ACC112 (cell line): ENCODE measurements at regions not wholly inside any gene's neighbourhood (a gene's known extent, or its start where the extent isn't known, plus 50 kb on each side); places are given as distances from the start of the nearest gene placed in this dataset.
A peak's percentile ranks its signal among the peaks of the same experiment; 100 is the strongest.

Source experiments
- H2AFZ ChIP-seq: fragments of 200-600 bp; sonication (generic); one replicate; pipeline ENCODE4 v1.6.0; 2017; ENCODE audit warnings: antibody characterized with exemption, low read length; ENCODE audit not compliant: unreplicated experiment
- H3K27ac ChIP-seq: fragments of 200-600 bp; sonication (generic); 2 replicates; pipeline ENCODE4 v1.5.1; 2014; ENCODE audit warnings: low read depth, mild to moderate bottlenecking, antibody characterized with exemption, low read length, moderate library complexity
- H3K27me3 ChIP-seq: fragments of 200-600 bp; sonication (generic); 2 replicates; pipeline ENCODE4 v1.6.1; 2014; ENCODE audit warnings: mild to moderate bottlenecking, antibody characterized with exemption, low read length, moderate library complexity, mixed read lengths; ENCODE audit not compliant: insufficient read depth
- H3K36me3 ChIP-seq: fragments of 200-600 bp; sonication (generic); 2 replicates; pipeline ENCODE4 v1.6.1; 2016; ENCODE audit warnings: mild to moderate bottlenecking, antibody characterized with exemption, low read length, moderate library complexity, mixed read lengths; ENCODE audit not compliant: insufficient read depth
- H3K4me1 ChIP-seq: fragments of 200-600 bp; sonication (generic); one replicate; pipeline ENCODE4 v1.6.1; 2016; ENCODE audit warnings: low read length, mixed read lengths; ENCODE audit not compliant: insufficient read depth, unreplicated experiment, control insufficient read depth
- H3K4me3 ChIP-seq: fragments of 200-600 bp; sonication (generic); 2 replicates; pipeline ENCODE4 v1.5.1; 2014; ENCODE audit warnings: mild to moderate bottlenecking, low read depth, low read length
- H3K79me2 ChIP-seq: fragments of 200-600 bp; sonication (generic); one replicate; pipeline ENCODE4 v1.6.0; 2016; ENCODE audit warnings: low read length; ENCODE audit not compliant: control insufficient read depth, unreplicated experiment, insufficient read depth

DNA sequence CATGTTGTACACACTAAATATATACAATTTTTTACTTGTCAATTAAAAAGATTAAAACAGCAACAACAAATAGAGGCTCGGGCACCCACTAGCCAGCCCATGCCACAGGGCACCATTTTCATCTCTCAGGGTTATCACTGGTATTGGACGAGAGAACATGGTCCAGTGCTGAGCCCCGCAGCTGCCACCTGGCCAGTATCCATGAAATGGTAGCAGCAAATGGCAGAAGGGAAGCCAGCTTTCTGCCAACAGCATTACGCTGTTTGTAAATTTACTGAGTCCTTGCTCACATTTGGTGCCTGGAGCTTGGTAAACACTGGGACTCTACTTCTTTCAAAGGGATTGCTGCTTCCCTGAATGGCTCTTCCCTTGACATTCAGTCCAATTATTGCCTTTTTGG is 87.9 kb upstream of the WASF3 start:
- Histone ChIP-seq H3K27me3 (no peaks in the 10 kb centered on the region), H3K36me3 (no peaks in the 10 kb centered on the region), H3K27ac (no peak overlapping the region), H3K4me1 (no peaks in the 10 kb centered on the region), H2AFZ (no peak overlapping the region), H3K4me3 (no peak overlapping the region), H3K79me2 (no peaks in the 10 kb centered on the region)

DNA sequence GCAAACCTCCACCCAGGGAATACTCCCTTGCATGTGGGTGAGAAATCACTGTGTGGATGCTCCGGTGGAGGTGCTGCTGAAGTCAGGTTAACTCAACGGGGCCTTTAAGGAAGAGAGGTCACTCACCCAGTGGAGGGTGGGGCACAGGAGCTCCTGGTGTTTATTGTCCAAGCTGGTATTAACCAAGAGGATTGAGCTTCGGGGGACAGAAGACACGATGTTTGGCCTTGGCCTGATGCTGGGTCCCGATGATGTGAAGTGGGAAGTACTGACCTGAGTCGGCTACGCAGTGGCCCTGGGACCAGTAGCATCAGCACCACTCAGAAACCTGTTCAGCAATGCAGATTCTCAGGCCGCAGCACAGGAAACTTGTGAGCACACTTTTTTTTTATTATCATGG is 85.7 kb upstream of the WASF3 start:
- Histone ChIP-seq H3K27me3 (no peaks in the 10 kb centered on the region), H3K36me3 (no peaks in the 10 kb centered on the region), H3K79me2 (no peaks in the 10 kb centered on the region), H3K4me3 (no peak overlapping the region), H3K4me1 (no peaks in the 10 kb centered on the region), H3K27ac (no peak overlapping the region), H2AFZ (no peak overlapping the region)

DNA sequence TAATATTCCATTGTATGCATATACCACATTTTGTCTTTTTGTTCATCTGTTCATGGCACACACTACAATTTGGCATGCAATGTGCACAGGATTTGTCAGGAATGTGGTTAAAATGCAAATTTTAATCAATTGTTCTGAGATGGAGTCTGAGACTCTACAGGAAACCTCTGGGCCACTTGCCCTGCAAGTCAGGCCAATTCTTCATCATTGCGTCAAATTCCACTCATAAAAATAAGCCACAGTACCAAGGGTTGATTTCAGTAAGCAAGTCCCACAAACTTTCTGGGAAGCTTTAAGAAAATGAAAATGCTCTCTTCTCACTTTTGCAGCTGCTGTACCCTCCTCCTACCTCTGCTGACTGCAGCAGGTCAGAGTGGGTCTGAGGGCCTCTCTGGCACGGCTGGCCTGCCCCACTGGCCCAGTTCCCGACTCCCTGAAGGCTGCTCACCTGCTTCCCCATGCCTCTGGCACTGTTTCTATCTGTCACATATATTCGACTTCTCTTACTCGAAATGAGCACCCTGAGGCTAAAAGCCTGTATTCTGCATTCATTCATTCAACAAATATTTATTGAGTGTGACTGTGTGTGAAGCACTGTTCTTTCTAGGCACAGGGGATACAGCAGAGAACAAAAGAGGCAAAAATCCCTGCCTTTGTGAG is 83.8 kb upstream of the WASF3 start:
- Histone ChIP-seq H3K27me3 (no peaks in the 10 kb centered on the region), H3K36me3 (no peaks in the 10 kb centered on the region), H3K27ac (no peak overlapping the region), H3K4me3 (no peak overlapping the region), H3K4me1 (no peaks in the 10 kb centered on the region), H2AFZ (no peak overlapping the region), H3K79me2 (no peaks in the 10 kb centered on the region)

DNA sequence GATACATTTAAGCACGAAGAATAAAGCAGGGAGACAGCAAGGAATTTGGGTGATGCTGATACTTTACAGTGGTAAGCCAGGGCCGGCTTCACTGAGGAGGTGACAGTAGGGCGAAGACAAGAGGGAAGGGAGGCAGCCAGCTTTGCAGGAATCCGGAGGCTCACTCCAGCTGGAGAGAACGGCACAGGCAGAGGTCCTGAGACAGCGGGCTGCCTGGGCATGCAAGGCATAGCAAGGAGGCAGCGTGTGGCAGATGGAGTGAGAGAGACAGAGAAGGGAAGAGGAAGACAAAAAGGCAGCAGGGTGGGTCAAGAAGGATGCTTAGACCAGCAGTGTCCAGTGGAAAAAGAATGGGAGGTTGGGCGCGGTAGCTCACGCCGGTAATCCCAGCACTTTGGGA is 83.2 kb upstream of the WASF3 start:
- Histone ChIP-seq H3K4me1 (no peaks in the 10 kb centered on the region), H3K27me3 (no peaks in the 10 kb centered on the region), H3K27ac (no peak overlapping the region), H3K36me3 (no peaks in the 10 kb centered on the region), H3K4me3 (no peak overlapping the region), H2AFZ (no peak overlapping the region), H3K79me2 (no peaks in the 10 kb centered on the region)

DNA sequence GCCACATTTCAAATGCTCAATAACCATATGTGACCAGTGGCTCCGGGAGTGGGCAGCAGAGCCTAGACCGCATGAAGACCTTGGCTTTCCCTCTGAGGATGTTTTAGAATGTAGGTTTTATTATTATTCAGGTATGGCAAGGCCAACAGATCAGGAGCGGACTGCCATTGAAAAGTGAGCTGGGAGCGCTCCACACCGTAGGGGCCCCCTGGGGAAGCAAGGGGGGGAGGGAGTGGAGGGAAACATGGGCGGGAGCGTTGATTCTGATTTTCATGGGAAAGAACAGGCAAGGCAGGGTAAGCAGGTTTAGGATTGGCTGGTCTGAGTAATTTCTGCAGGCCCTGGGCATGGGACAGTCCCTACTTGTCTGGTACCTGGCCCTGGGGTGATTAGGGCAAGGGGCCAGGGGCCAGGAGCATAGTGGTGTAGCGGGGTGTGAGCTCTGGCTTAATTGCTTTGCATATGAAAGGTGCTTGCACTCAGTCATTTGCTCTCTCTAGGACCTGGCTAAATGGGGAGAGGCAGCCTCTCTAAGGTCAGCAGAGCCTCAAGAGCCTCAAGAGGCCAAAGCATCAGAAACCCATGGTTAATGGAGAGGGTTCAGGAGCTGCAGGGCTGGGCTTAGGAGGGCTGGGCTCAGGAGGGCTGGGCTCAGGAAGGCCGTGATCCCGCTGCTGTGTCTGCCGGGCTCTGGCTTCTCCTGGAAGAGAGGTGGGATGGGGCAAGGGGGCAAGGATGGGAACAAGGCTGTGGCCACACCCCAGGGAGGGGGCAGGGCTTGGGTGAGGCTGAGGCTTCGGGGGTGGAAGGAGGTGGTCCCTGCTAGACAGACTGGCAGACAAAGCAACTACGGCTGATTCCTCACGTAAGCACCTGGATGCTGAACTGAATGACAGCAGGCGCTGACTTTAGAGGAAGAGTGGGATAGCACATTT is 82.0 kb upstream of the WASF3 start:
- Histone ChIP-seq H3K27me3 (no peaks in the 10 kb centered on the region), H3K79me2 (no peaks in the 10 kb centered on the region), H3K4me1 (no peaks in the 10 kb centered on the region), H3K4me3 (no peak overlapping the region), H3K27ac (no peak overlapping the region), H3K36me3 (no peaks in the 10 kb centered on the region), H2AFZ (no peak overlapping the region)

DNA sequence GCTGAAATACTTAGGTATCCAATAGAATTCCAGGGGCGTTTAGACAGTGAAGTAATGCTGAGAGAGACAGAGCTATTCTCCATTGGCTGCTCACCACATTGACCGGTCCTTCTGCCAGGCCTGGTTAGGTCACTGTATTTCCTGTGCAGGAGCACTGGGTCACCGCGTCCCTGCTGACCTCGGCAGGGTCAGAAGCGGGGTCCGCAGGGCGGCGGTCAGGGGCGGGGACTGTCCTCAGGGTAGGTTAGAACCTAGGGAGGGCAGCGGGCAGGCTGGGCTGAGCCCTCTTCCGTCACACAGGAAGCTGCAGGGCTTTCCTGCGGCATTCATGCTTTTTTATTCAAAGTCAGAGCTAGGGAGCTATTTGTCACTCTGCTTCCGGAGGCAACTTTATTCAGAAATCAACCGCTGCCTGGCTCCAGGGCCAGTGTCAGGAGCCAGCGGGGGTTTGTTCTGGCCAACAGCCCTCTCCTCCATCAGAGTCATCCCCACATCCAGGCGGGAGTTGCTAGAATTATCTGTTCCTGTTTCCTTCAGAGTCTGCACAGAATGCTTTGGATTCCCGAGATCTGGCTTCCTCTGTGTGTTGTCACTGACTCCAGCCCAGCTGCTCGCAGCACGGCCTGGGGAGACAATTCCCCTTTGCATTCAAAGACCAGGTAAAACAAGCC is 81.2 kb upstream of the WASF3 start:
- H3K79me2 ChIP-seq = no peaks in the 10 kb centered on the region
- H3K4me3 ChIP-seq = no peak overlapping the region
- no peak overlapping the region for H3K27ac ChIP-seq
- no peaks in the 10 kb centered on the region for H3K36me3 ChIP-seq
- H2AFZ ChIP-seq = no peak overlapping the region
- no peaks in the 10 kb centered on the region for H3K4me1 ChIP-seq
- no peaks in the 10 kb centered on the region for H3K27me3 ChIP-seq

DNA sequence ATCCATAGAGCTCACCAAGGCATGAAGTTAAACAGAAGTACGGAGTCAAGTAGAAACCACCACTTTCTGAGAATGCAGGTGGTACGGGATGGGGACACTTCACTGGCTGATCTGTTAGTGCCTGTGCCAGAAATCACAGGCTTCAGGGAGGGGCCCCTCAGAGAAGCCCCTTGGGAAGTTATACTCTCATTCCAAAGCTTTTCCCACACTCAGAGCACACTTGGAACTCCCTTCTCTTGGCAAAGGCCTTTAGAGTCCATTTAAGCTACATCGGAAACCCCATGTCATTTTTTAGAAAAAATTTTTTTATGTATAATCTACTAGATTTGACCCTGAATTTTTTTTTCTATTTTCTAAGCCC is 80.7 kb upstream of the WASF3 start:
- Histone ChIP-seq H3K79me2 (no peaks in the 10 kb centered on the region), H2AFZ (no peak overlapping the region), H3K4me1 (no peaks in the 10 kb centered on the region), H3K27me3 (no peaks in the 10 kb centered on the region), H3K4me3 (no peak overlapping the region), H3K36me3 (no peaks in the 10 kb centered on the region), H3K27ac (no peak overlapping the region)

DNA sequence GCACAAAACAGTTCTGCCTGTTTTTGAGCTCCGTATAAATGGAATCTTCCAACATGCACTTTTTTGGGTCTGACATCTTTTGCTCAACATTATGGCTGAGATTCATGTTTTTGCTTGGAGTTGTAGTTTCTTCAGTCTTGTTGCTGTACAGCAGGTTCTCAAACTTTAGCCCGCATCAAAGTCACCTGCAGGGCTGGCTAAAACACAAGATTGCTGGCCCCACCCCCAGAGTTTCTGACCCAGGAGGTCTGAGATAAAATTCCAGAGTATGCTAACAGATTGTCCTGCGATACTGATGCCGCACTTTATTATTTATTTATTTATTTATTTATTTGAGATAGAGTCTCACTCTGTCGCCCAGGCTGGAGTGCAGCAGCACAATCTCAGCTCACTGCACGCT is 79.8 kb upstream of the WASF3 start:
- Histone ChIP-seq H3K4me3 (no peak overlapping the region), H3K79me2 (no peaks in the 10 kb centered on the region), H2AFZ (no peak overlapping the region), H3K4me1 (no peaks in the 10 kb centered on the region), H3K27me3 (no peaks in the 10 kb centered on the region), H3K36me3 (no peaks in the 10 kb centered on the region), H3K27ac (no peak overlapping the region)

DNA sequence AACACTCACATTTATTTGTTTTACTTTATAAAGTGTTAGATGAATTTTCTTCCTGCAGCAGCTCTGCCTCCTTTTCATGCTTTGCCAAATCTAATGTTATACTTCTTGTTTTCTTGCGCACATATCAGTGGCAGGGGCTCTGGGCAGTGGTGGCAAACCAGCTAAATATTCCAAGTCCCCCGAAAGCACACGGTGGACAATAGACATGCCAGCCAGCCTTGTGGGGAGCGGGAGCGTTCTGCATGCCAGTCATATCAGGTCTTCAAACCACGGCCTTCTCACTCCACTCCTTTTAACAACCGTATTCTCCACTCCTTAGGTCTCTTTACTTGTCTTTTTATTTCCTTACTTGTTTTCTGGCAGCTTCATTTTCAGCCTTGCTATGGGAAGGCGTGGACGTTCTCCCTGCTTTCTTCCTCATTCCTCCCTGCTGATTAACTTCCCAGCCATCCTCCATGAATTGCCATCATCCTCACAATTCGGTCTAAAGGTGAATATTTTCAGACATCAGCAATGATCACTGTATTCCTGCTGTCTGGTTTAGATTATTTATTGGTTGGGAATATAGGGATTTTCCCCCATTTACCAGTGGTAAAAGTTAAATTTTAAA is 77.1 kb upstream of the WASF3 start:
- Histone ChIP-seq H3K79me2 (no peaks in the 10 kb centered on the region), H2AFZ (peak overlapping the region; percentile 7), H3K36me3 (no peaks in the 10 kb centered on the region), H3K4me3 (no peak overlapping the region), H3K27ac (no peak overlapping the region), H3K4me1 (no peaks in the 10 kb centered on the region), H3K27me3 (no peaks in the 10 kb centered on the region)

DNA sequence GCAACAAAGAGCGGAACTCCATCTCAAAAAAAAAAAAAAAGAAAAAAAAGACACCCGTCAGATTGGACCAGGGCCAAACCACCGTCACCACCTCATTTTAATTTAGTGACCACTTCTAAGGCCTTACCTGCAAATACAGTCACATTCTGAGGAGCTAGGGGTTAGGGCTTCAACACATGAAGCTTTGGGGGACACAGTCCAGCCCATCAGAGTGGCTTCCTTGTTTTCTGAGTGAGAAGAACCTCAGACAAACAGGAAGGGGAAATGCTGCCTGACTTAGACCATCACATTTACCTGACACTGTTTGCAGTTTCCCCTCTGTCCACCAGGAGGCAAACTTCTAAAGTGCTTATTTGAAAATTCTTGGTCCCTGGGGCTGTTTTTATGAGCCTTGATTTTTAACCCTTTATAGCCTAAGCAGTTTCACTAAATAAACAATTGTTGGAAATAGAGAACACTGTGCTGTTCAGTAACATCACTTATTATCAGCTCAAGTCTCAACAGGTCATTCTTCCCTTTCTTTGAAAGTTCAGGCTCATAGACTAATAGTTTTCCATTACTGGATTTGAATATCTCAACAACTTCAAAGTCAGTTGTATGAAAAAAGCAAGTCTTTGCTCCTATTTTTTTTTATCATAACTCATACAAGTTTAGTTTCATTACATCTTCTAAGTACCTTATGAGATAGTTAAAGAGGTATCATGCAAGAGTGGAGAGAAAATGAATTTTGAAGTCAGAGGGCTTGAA is 74.9 kb upstream of the WASF3 start:
- H3K4me3 ChIP-seq = peak overlapping the region; percentile 37; the same call in 1 of the 2 replicates
- H3K4me1 ChIP-seq = no peaks in the 10 kb centered on the region

More for the DNA sequence above, 74.9 kb upstream of the WASF3 start:
- Histone ChIP-seq H3K27me3 (no peaks in the 10 kb centered on the region), H3K27ac (no peak overlapping the region), H3K36me3 (no peaks in the 10 kb centered on the region), H2AFZ (peak overlapping the region; percentile 98), H3K79me2 (no peaks in the 10 kb centered on the region)
